Memory B cell (primary cell): ENCODE measurements at regions not wholly inside any gene's neighbourhood (a gene's known extent, or its start where the extent isn't known, plus 50 kb on each side); places are given as distances from the start of the nearest gene placed in this dataset.

Experiments used
- ATAC-seq: fragments of 150-1000 bp; cut with Tn5 transposase; 2 replicates; pipeline ENCODE4 v1.10.0; 2021; ENCODE audit warnings: low read depth, mild to moderate bottlenecking, moderate library complexity
- DNase-seq, 2 donors: peaks; one replicate each; pipeline ENCODE4 v3.0.0; 2022; ENCODE audit warnings: low spot score in 2 of 2
- H3K27ac Mint-ChIP-seq: one replicate; pipeline ENCODE4 v1.8.0; 2022; ENCODE audit warnings: mild to moderate bottlenecking, moderate library complexity, mixed read lengths
- H3K27me3 Mint-ChIP-seq: one replicate; pipeline ENCODE4 v1.8.0; 2022; ENCODE audit warnings: mixed read lengths
- H3K36me3 Mint-ChIP-seq: one replicate; pipeline ENCODE4 v1.8.0; 2022; ENCODE audit warnings: mild to moderate bottlenecking, mixed read lengths
- H3K4me1 Mint-ChIP-seq: one replicate; pipeline ENCODE4 v1.8.0; 2022; ENCODE audit warnings: mixed read lengths
- H3K4me3 Mint-ChIP-seq: one replicate; pipeline ENCODE4 v1.8.0; 2022; ENCODE audit warnings: mild to moderate bottlenecking, moderate library complexity, mixed read lengths
- H3K9me3 Mint-ChIP-seq: one replicate; pipeline ENCODE4 v1.8.0; 2022; ENCODE audit warnings: mixed read lengths

DNA sequence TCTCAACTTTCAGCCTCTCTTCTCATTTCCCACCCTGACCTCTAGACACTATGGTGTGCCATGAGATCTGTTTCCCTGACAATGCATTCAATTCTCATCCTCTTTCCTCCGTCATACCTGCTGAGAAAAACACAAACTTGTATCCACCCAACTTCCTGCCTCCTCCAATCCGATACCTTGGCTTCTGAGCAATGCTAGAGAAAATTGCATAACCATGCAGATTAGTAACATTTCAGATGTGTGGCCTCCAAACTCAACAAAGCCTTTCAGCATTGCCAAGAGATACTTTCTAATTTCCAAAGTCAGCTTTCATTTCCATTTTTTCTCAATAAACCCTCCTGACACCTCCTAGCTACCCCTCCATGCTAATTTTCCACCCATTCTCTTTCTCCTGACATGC is 88.5 kb downstream of the MINAR1 start:
- H3K4me3 Mint-ChIP-seq = no peak overlapping the region
- H3K27me3 Mint-ChIP-seq = peaks cover 12% of the 10 kb centered on the region
- H3K36me3 Mint-ChIP-seq = no peaks in the 10 kb centered on the region
- no peak overlapping the region for H3K27ac Mint-ChIP-seq
- no peaks in the 10 kb centered on the region for H3K4me1 Mint-ChIP-seq
- H3K9me3 Mint-ChIP-seq = no peaks in the 10 kb centered on the region
- ATAC-seq (no peak), DNase-seq (no peak)

DNA sequence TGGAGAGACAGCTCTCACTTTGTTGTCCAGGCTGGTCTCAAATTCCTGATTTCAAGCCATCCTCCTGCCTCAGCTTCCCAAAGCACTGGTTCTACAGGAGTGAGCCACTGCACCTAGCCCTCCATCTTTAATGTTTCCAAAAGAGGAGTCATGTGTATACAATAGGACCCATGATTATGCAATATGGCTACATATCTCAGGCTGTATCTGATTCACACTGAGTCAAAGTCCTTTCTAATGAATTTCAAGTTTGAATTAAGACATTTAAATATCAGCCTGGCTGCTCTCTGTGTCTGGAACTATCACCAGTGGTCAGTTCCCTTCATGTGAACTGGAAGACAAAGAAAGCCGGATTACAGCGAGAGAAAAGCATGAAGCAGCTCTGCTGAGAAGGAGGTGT is 90.5 kb downstream of the MINAR1 start:
- Mint-ChIP-seq H3K4me3 (no peak overlapping the region), H3K9me3 (no peaks in the 10 kb centered on the region), H3K36me3 (no peaks in the 10 kb centered on the region), H3K27ac (no peak overlapping the region), H3K4me1 (no peaks in the 10 kb centered on the region), H3K27me3 (peaks cover 7% of the 10 kb centered on the region)
- ATAC-seq = no peak
- DNase-seq = no peak

DNA sequence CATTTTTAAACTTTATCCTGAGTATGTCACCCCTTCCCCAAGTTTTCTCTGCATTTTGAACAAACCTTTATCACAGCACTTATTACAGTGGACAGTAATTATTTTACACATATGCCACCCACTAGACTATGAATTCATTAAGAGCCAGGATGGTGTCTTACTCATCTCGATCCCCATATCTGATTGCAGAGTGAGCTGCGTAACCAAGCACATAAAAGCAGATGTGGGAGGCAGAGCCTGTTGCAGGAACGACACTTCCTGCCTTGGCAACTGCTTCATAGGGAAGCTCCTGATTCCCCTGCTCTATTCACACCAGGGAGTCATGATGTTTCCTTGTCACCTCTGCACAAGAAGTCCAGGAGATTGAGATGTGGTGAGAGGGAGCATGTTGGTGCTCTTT is 91.1 kb downstream of the MINAR1 start:
- ATAC-seq (no peak), DNase-seq (no peak)
- H3K4me3 Mint-ChIP-seq = no peak overlapping the region
- H3K27me3 Mint-ChIP-seq = peaks cover 6% of the 10 kb centered on the region
- H3K27ac Mint-ChIP-seq = no peak overlapping the region
- no peaks in the 10 kb centered on the region for H3K36me3 Mint-ChIP-seq
- H3K4me1 Mint-ChIP-seq = no peaks in the 10 kb centered on the region
- no peaks in the 10 kb centered on the region for H3K9me3 Mint-ChIP-seq

DNA sequence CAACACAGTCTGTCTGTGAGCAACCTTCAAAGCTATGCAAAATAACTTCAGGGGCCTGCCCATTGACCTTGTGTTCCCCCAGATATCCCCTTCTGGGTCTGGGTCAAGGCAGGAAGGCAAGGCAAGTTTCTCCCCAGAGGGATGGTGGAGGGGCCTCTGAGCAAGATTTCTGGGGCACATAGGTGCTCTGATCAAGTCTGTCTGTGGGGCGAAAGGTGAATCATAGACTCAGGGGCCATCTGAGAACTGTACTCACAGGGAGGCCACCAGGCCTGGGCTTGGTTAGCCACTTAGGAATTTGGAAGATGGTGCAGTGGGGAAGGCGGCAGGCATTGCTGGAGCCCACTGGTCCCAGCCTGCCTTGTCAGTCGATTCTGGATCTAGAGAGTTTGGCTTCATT is 92.4 kb downstream of the MINAR1 start:
- H3K36me3 Mint-ChIP-seq = no peaks in the 10 kb centered on the region
- H3K4me3 Mint-ChIP-seq = no peak overlapping the region
- no peak overlapping the region for H3K27ac Mint-ChIP-seq
- no peaks in the 10 kb centered on the region for H3K4me1 Mint-ChIP-seq
- no peaks in the 10 kb centered on the region for H3K9me3 Mint-ChIP-seq
- DNase-seq = no peak
- peaks cover 5% of the 10 kb centered on the region for H3K27me3 Mint-ChIP-seq
- no peak for ATAC-seq

DNA sequence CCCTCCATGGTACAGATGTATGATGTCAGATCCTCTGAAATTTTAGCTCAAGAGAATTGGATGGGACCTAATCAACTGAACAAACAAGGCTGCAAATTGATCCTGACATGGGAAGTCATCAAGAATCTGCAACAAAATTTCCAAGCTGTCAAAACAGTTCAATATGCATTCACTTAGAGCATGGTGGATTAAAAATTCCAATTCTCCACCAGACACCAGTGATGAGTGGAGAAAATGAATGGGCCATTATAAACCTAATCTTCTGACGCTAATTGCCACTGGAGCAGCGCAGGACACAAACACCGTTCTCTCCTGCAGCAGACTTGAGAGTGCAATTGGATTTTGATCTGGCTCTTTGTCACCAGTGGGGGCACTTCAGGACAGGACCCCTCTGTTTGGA is 94.2 kb downstream of the MINAR1 start:
- Mint-ChIP-seq H3K9me3 (no peaks in the 10 kb centered on the region), H3K27me3 (peaks cover 5% of the 10 kb centered on the region), H3K27ac (no peak overlapping the region), H3K4me1 (no peaks in the 10 kb centered on the region), H3K4me3 (no peak overlapping the region), H3K36me3 (no peaks in the 10 kb centered on the region)
- ATAC-seq (no peak), DNase-seq (no peak)

DNA sequence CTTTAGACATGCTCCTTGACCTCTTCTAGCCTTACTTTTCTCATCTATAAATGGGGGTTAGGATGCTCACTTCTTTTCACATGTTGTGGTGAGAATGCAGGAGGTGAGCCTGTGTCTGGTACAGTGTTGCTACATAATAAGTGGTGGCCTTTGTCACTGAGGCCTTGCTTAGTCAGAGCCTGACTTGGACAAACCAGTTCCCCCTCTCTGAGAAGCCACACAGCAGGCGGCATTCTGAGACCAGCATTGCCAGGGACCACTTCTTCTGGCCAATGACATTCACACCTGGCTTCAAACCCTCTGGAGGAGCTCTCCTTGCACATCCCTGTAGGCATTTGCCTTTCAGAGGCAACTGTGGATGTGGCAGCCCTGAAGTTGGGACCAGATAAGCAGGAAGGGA is 95.7 kb downstream of the MINAR1 start:
- Mint-ChIP-seq H3K4me1 (no peaks in the 10 kb centered on the region), H3K4me3 (no peak overlapping the region), H3K27ac (no peak overlapping the region), H3K36me3 (no peaks in the 10 kb centered on the region), H3K27me3 (peaks cover 5% of the 10 kb centered on the region), H3K9me3 (peaks cover 2% of the 10 kb centered on the region)
- DNase-seq = no peak
- no peak for ATAC-seq

DNA sequence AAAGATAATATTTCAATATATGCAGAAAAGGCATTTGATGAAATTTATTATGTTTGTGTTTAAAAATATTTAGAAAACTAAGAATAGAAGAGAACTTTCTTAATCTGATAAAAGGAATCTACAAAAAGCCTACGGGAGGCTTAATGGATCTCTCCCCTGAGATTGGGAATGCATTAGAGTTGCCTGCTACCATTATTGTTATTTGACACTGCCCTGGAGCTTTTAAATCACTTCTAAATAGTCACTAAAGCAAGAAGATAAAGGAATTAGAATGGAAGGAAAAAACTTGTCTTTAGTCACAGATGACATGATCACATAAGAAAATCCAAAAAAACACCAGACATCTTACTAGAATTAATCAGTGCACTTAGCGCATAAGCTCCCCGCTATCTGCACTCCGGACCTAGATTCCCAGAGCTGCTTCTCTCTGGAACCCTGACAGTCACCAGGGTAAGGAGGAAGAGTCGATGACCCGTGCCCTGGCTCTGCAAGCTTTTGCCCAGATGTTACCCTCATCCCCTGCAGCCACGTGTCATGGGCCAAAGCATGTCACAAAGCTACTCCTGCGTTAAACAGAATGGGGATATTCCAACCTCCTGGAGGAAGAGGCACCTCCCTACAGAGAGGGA is 97.1 kb downstream of the MINAR1 start:
- Mint-ChIP-seq H3K36me3 (no peaks in the 10 kb centered on the region), H3K9me3 (peaks cover 2% of the 10 kb centered on the region), H3K4me1 (no peaks in the 10 kb centered on the region), H3K27ac (no peak overlapping the region), H3K4me3 (no peak overlapping the region), H3K27me3 (peaks cover 9% of the 10 kb centered on the region)
- ATAC-seq (no peak), DNase-seq (no peak)

DNA sequence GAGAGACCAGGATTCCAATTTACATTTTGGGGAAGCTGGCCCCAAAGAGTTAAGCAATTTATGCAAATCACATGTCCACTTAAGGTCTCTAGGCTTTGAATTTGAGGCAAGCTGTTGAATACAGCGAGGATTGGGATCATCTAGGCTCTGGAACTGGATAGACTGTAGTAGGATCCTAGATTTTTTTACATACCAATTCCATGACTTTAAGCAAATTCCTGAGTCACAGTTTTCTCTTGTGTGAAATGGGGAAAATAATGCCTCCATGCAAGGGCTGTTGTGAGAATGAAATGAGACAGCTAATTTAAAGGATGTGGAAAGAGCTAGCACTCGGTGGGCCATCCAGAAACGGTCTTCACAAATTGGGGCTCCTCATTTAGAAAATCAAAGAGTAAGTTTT is 103.4 kb downstream of the MINAR1 start:
- no peak for ATAC-seq
- peaks cover 9% of the 10 kb centered on the region for H3K27me3 Mint-ChIP-seq
- H3K4me1 Mint-ChIP-seq = no peaks in the 10 kb centered on the region
- no peak overlapping the region for H3K27ac Mint-ChIP-seq
- no peak overlapping the region for H3K4me3 Mint-ChIP-seq
- H3K36me3 Mint-ChIP-seq = no peaks in the 10 kb centered on the region
- peaks cover 2% of the 10 kb centered on the region for H3K9me3 Mint-ChIP-seq
- no peak for DNase-seq

DNA sequence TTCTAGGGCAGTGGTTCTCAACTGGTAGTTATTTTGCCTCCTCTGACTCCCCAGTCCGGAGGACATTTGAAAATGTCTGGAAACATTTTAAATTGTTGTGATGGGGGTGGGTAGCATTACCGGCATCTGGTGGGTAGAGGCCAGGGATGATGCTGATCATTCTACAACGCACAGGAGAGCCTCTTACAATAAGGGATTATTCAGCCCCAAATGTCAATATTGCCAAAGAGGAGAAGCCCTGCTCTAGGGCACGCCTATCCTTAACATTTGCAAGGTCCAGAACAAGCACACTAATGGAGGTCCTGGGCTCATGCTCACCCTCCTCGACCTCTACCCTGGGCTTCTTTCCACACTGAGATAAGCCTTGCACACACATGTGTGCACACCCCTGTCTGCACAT is 106.4 kb downstream of the MINAR1 start:
- ATAC-seq (no peak), DNase-seq (no peak)
- peaks cover 14% of the 10 kb centered on the region for H3K27me3 Mint-ChIP-seq
- H3K27ac Mint-ChIP-seq = no peak overlapping the region
- no peak overlapping the region for H3K4me3 Mint-ChIP-seq
- no peaks in the 10 kb centered on the region for H3K9me3 Mint-ChIP-seq
- no peaks in the 10 kb centered on the region for H3K4me1 Mint-ChIP-seq
- H3K36me3 Mint-ChIP-seq = no peaks in the 10 kb centered on the region

DNA sequence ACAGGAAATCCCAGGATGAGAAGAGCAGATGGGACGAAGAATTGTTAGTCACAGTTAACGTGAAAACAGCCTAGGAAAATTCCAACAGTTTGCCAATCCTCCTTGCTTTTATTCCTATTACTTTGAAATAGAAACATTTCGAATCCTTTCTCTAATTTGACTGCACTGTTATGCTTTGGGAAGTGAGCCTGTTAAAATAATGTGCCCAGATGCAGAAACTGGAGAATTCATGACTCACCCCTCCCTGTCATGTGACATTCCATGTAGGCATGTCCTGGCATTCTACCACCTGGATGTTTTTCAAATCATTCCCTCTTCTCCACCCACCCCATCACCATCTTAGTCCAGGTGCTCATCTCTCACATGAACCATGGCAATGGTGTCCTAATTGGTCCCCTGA is 107.3 kb downstream of the MINAR1 start:
- no peak overlapping the region for H3K4me3 Mint-ChIP-seq
- H3K36me3 Mint-ChIP-seq = no peaks in the 10 kb centered on the region
- ATAC-seq (no peak), DNase-seq (no peak)
- H3K9me3 Mint-ChIP-seq = no peaks in the 10 kb centered on the region
- no peak overlapping the region for H3K27ac Mint-ChIP-seq
- H3K4me1 Mint-ChIP-seq = no peaks in the 10 kb centered on the region
- H3K27me3 Mint-ChIP-seq = peaks cover 9% of the 10 kb centered on the region

DNA sequence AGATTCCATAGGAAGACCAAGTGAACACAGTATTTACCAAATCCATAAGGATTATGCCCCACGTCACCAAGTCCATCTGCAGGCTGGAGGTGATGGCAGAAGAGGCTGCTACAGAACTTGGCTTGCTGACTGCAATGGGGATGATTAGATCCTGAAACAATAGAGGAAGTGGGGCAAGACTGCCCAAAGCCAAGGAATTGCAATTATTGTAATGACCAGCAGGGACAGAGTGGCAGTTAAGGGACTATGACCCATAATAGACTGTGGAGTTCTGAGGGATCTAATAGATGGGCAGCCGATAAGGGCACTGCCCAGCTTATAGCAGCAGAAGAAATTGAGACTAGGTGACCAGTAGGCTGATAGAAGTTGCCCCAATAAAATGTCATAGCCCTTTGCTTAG is 108.4 kb downstream of the MINAR1 start:
- no peaks in the 10 kb centered on the region for H3K9me3 Mint-ChIP-seq
- H3K27me3 Mint-ChIP-seq = peaks cover 9% of the 10 kb centered on the region
- no peak for ATAC-seq
- DNase-seq = no peak
- no peak overlapping the region for H3K4me3 Mint-ChIP-seq
- H3K36me3 Mint-ChIP-seq = no peaks in the 10 kb centered on the region
- H3K4me1 Mint-ChIP-seq = no peaks in the 10 kb centered on the region
- H3K27ac Mint-ChIP-seq = no peak overlapping the region

DNA sequence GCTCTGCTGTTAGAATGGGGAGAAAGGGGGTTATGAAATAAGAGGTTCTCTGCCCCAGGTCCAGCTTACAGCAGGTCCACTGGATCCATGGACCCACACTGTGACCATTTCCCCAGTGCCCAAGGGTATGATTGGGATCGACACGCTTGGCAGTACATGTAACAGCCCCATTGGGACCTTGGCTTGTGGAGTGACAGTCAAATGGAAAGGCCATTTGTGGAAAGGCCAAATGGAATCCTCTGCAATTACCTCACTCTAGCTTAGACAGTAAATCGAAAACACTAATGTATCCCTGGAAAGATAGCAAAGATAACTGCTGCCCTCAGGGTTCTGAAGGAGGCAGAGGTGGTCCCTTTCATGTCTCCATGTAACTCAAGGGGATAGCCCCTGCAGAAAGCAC is 109.1 kb downstream of the MINAR1 start:
- ATAC-seq (no peak), DNase-seq (no peak)
- Mint-ChIP-seq H3K36me3 (no peaks in the 10 kb centered on the region), H3K4me1 (no peaks in the 10 kb centered on the region), H3K4me3 (no peak overlapping the region), H3K9me3 (no peaks in the 10 kb centered on the region), H3K27me3 (peaks cover 9% of the 10 kb centered on the region), H3K27ac (no peak overlapping the region)

DNA sequence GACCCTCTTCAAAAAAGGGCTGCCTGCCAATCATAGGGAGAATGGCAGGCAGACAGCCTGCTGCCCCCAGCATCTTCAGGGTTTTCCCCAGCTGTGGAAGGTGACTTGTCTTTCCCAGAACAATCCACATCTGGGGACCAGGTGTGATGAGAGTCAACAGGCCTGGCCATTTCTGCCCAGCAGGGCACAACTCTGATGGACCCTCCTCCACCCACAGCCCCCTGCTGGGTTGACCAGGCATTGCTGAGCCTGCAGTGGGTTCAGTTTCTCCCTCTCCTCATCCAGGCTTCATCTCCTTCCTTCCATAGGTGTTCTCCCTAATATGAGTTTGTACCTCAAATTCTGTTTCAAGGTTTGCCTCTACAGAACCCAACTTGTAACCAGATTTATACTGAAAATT is 111.0 kb downstream of the MINAR1 start:
- Mint-ChIP-seq H3K4me1 (no peaks in the 10 kb centered on the region), H3K27me3 (peaks cover 7% of the 10 kb centered on the region), H3K9me3 (no peaks in the 10 kb centered on the region), H3K36me3 (no peaks in the 10 kb centered on the region), H3K4me3 (no peak overlapping the region), H3K27ac (no peak overlapping the region)
- DNase-seq (no peak), ATAC-seq (no peak)

DNA sequence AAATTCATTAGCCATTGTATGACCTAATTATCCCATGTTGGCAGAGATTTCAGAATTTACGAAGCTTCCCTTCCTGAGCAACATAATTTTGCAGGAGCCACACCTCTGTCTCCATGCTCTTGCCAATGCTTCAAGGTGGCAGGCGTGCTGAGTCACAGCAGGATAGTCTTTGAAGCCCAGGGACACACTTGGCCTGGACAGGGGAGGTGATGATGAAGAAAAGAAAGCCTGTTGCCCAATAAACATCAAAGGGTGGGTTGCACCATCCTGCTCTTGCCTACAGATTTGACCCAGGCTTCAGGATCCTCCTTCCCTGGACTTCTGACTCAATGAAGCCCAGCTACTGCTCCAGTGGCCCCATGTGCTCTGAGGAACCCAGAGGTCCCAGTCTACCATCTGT is 117.1 kb downstream of the MINAR1 start:
- ATAC-seq (no peak), DNase-seq (no peak)
- H3K9me3 Mint-ChIP-seq = no peaks in the 10 kb centered on the region
- H3K36me3 Mint-ChIP-seq = no peaks in the 10 kb centered on the region
- H3K27ac Mint-ChIP-seq = no peak overlapping the region
- peaks cover 8% of the 10 kb centered on the region for H3K27me3 Mint-ChIP-seq
- no peak overlapping the region for H3K4me3 Mint-ChIP-seq
- peaks cover 2% of the 10 kb centered on the region for H3K4me1 Mint-ChIP-seq

DNA sequence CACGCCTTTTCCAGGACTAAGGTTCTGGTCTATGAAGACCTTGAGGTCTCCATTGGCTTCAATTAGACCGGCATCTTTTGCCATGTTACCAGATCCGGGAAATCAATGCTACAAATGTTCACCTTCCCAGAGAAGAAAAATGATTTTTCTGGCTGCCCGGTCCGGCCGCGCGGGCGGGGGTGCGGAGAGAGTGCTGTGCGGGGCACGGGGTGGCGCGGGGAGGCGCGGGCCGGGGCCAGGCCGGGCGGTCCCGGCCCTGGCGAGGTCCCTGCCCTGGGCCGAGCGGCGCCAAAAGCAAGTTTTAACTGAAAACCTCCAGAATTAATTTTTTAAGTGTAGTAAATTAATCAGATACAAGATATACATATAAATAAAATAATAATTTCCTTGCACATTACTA is 128.2 kb downstream of the MINAR1 start:
- no peak overlapping the region for H3K4me3 Mint-ChIP-seq
- no peak for DNase-seq
- H3K36me3 Mint-ChIP-seq = no peaks in the 10 kb centered on the region
- H3K27ac Mint-ChIP-seq = no peak overlapping the region
- no peaks in the 10 kb centered on the region for H3K4me1 Mint-ChIP-seq
- no peaks in the 10 kb centered on the region for H3K9me3 Mint-ChIP-seq
- no peak for ATAC-seq
- H3K27me3 Mint-ChIP-seq = peaks cover 7% of the 10 kb centered on the region
